HCT116 (cell line): ENCODE measurements at regions not wholly inside any gene's neighbourhood (a gene's known extent, or its start where the extent isn't known, plus 50 kb on each side); places are given as distances from the start of the nearest gene placed in this dataset.

Source experiments
- ATAC-seq: fragments of 200-7000 bp; cut with Tn5 transposase; 2 replicates; pipeline ENCODE4 v1.9.1; 2020; ENCODE audit warnings: mild to moderate bottlenecking, moderate library complexity
- BruUV-seq: library from RNA; stranded (reverse); fragments of 400-500 nt; replicated peaks from 2 replicates; lab custom pipeline; 2021; lab: Mats Ljungman, UMichigan
- CTCF ChIA-PET: fragments of 300-600 bp; sonication (Branson Sonifier 250); formaldehyde crosslinking; loops from one replicate; lab custom pipeline; 2021; ENCODE audit warnings: antibody characterized with exemption; lab: Charles Lee
- POLR2A ChIA-PET: fragments of 300-600, 350-600 bp; sonication (Branson Sonifier 250); formaldehyde crosslinking; loops from one replicate; lab custom pipeline; 2021; ENCODE audit warnings: antibody characterized with exemption; lab: Charles Lee
- RAD21 ChIA-PET, 2 experiments: fragments of 300-600 bp; sonication (Branson Sonifier 250); formaldehyde crosslinking; loops; one replicate each; lab custom pipeline; 2023; ENCODE audit warnings: low total read pairs in 2 of 2; ENCODE audit not compliant: uncharacterized antibody in 2 of 2, unreplicated experiment in 2 of 2, low non-redundant PET in 1 of 2; lab: Charles Lee
- DNase-seq: peaks from one replicate; pipeline ENCODE4 v3.0.0-alpha.2; 2010; ENCODE audit warnings: low read depth, low spot score
- H2AFZ ChIP-seq: fragments of 200-600 bp; shearing (Covaris generic), sonication (generic); 2 replicates; pipeline ENCODE4 v1.6.1; 2017; ENCODE audit warnings: low read depth, mixed run types, mixed read lengths, antibody characterized with exemption, low read length; ENCODE audit not compliant: poor library complexity, severe bottlenecking
- H3K27ac ChIP-seq: 2 replicates; pipeline ENCODE4 v1.5.1; 2012; ENCODE audit warnings: low read depth, low read length
- H3K27me3 ChIP-seq: fragments of 200-600 bp; sonication (generic); 2 replicates; pipeline ENCODE4 v1.6.1; 2016; ENCODE audit warnings: mixed run types, low read length, mixed read lengths; ENCODE audit not compliant: insufficient read depth
- H3K36me3 ChIP-seq, 2 experiments: fragments of 200-500 bp in 1 of 2; fragments of 200-600 bp in 1 of 2; sonication (Bioruptor generic) in 1 of 2; sonication (generic) in 1 of 2; 2 replicates each; pipeline versions ENCODE4 v1.5.1 to v1.6.1; 2014 to 2016; ENCODE audit warnings: low read length in 2 of 2, inconsistent platforms in 1 of 2, mixed read lengths in 1 of 2, mixed run types in 1 of 2; ENCODE audit not compliant: insufficient read depth in 2 of 2, control insufficient read depth in 1 of 2
- H3K4me1 ChIP-seq, 2 experiments: fragments of 200-600 bp in 1 of 2; sonication (generic) in 1 of 2; 2 replicates each; pipeline versions ENCODE4 v1.5.1 to v1.6.1; 2012 to 2017; ENCODE audit warnings: low read length in 2 of 2, inconsistent platforms in 1 of 2, mild to moderate bottlenecking in 1 of 2, mixed read lengths in 1 of 2, mixed run types in 1 of 2, moderate library complexity in 1 of 2; ENCODE audit not compliant: insufficient read depth in 2 of 2, control insufficient read depth in 1 of 2
- H3K4me2 ChIP-seq: fragments of 200-600 bp; sonication (generic); 2 replicates; pipeline ENCODE4 v1.6.1; 2017; ENCODE audit warnings: mixed run types, low read length, mixed read lengths
- H3K4me3 ChIP-seq, 2 experiments: fragments of 200-600 bp in 1 of 2; sonication (generic) in 1 of 2; replicated peaks in 1 of 2; 2 replicates each; pipeline ENCODE4 v1.5.1; 2011 to 2016; ENCODE audit warnings: low read length in 2 of 2, control low read depth in 1 of 2, low read depth in 1 of 2, mild to moderate bottlenecking in 1 of 2, mixed read lengths in 1 of 2, mixed run types in 1 of 2
- H3K79me2 ChIP-seq: fragments of 200-600 bp; sonication (generic); 2 replicates; pipeline ENCODE4 v1.6.1; 2017; ENCODE audit warnings: mild to moderate bottlenecking, mixed run types, low read length, moderate library complexity, mixed read lengths; ENCODE audit not compliant: insufficient read depth
- H3K9ac ChIP-seq: fragments of 200-600 bp; sonication (generic); 2 replicates; pipeline ENCODE4 v1.6.1; 2016; ENCODE audit warnings: low read length, mixed read lengths
- H3K9me2 ChIP-seq: fragments of 200-600 bp; sonication (generic), shearing (Covaris generic); 2 replicates; pipeline ENCODE4 v1.6.1; 2017; ENCODE audit warnings: mixed run types, mild to moderate bottlenecking, moderate library complexity; ENCODE audit not compliant: insufficient read depth
- H3K9me3 ChIP-seq, 2 experiments: fragments of 200-500 bp in 1 of 2; fragments of 200-600 bp in 1 of 2; sonication (Bioruptor generic) in 1 of 2; sonication (generic) in 1 of 2; 2 replicates each; pipeline ENCODE4 v1.6.1; 2014 to 2017; ENCODE audit warnings: low read length in 2 of 2, mixed read lengths in 2 of 2, inconsistent platforms in 1 of 2, low read depth in 1 of 2, mild to moderate bottlenecking in 1 of 2, mixed run types in 1 of 2, moderate library complexity in 1 of 2; ENCODE audit not compliant: control insufficient read depth in 1 of 2, insufficient read depth in 1 of 2
- H4K20me1 ChIP-seq: fragments of 200-600 bp; sonication (generic), shearing (Covaris generic); 2 replicates; pipeline ENCODE4 v1.6.1; 2017; ENCODE audit warnings: mixed run types, mild to moderate bottlenecking, moderate library complexity; ENCODE audit not compliant: insufficient read depth
- ATF3 ChIP-seq: IDR thresholded peaks from 2 replicates; pipeline ENCODE4 v1.6.1; 2012
- CBX3 ChIP-seq: IDR thresholded peaks from 2 replicates; pipeline ENCODE4 v1.6.1; 2012; ENCODE audit warnings: low read depth
- CEBPB ChIP-seq: IDR thresholded peaks from 2 replicates; pipeline ENCODE4 v1.6.1; 2012; ENCODE audit warnings: low read depth
- EZH2 ChIP-seq: fragments of 200-600 bp; sonication (generic); IDR thresholded peaks from 2 replicates; pipeline ENCODE4 v1.6.1; 2017; ENCODE audit warnings: antibody characterized with exemption, mixed run types
- FOSL1 ChIP-seq: IDR thresholded peaks from 2 replicates; pipeline ENCODE4 v1.6.1; 2012; ENCODE audit warnings: low read depth
- POLR2A ChIP-seq: IDR thresholded peaks from 2 replicates; pipeline ENCODE4 v1.7.0; 2011; ENCODE audit warnings: borderline replicate concordance; ENCODE audit not compliant: insufficient read depth, insufficient read length; ENCODE audit errors: extremely low read depth
- RAD21 ChIP-seq: IDR thresholded peaks from 2 replicates; pipeline ENCODE4 v1.6.1; 2012; ENCODE audit warnings: low read depth, mild to moderate bottlenecking
- REST ChIP-seq: IDR thresholded peaks from 2 replicates; pipeline ENCODE4 v1.6.1; 2012; ENCODE audit warnings: low read depth
- SIN3A ChIP-seq: IDR thresholded peaks from 2 replicates; pipeline ENCODE4 v1.6.1; 2012; ENCODE audit warnings: low read depth
- SRF ChIP-seq: IDR thresholded peaks from 2 replicates; pipeline ENCODE4 v1.6.1; 2012; ENCODE audit warnings: low read depth
- TCF7L2 ChIP-seq: IDR thresholded peaks from 2 replicates; pipeline ENCODE4 v1.7.0; 2011; ENCODE audit warnings: borderline replicate concordance, inconsistent platforms; ENCODE audit not compliant: insufficient read depth, insufficient read length; ENCODE audit errors: extremely low read depth
- ZFX ChIP-seq: fragments of 450-650 bp; IDR thresholded peaks from 2 replicates; pipeline ENCODE4 v1.6.1; 2017
- intact Hi-C: fragments of 100-400 bp; cut with micrococcal nuclease; formaldehyde crosslinking; loops from 2 replicates; pipeline ENCODE4 v1.10.0; 2022
- TF ChIP-seq, protein P1 (sequence below), 3 experiments: fragments of 200-600 bp in 1 of 3; sonication (generic) in 1 of 3; IDR thresholded peaks in 2 of 3; conservative IDR thresholded peaks in 1 of 3; 2 replicates each; pipeline ENCODE4 v1.5.1; 2012 to 2017; ENCODE audit warnings: low read depth in 2 of 3, low read length in 2 of 3, antibody characterized with exemption in 1 of 3, borderline replicate concordance in 1 of 3, control low read depth in 1 of 3, mild to moderate bottlenecking in 1 of 3, mixed read lengths in 1 of 3, mixed run types in 1 of 3, moderate library complexity in 1 of 3; ENCODE audit not compliant: insufficient read depth in 1 of 3

- ChIA-PET RAD21 (no interaction called here), POLR2A (no interaction called here), CTCF (no interaction called here)
- Histone ChIP-seq H3K9ac (no peak overlapping the region), H3K36me3 (no peaks in the 10 kb centered on the region), H3K79me2 (no peaks in the 10 kb centered on the region), H3K4me1 (peaks cover 32 to 39% of the 10 kb centered on the region in 2 experiments), H3K27ac (no peak overlapping the region), H3K9me3 (no peaks in the 10 kb centered on the region), H3K27me3 (no peaks in the 10 kb centered on the region), H2AFZ (no peak overlapping the region), H3K9me2 (no peaks in the 10 kb centered on the region), H3K4me2 (no peak overlapping the region), H4K20me1 (no peaks in the 10 kb centered on the region), H3K4me3 (no peak overlapping the region)
- TF ChIP-seq TCF7L2, result no peak
- no peak for TF ChIP-seq SIN3A
- no peak for TF ChIP-seq CBX3
- TF ChIP-seq RAD21, result no peak
- no peak for TF ChIP-seq CEBPB
- TF ChIP-seq ATF3, result no peak
- TF ChIP-seq, protein P1, sequence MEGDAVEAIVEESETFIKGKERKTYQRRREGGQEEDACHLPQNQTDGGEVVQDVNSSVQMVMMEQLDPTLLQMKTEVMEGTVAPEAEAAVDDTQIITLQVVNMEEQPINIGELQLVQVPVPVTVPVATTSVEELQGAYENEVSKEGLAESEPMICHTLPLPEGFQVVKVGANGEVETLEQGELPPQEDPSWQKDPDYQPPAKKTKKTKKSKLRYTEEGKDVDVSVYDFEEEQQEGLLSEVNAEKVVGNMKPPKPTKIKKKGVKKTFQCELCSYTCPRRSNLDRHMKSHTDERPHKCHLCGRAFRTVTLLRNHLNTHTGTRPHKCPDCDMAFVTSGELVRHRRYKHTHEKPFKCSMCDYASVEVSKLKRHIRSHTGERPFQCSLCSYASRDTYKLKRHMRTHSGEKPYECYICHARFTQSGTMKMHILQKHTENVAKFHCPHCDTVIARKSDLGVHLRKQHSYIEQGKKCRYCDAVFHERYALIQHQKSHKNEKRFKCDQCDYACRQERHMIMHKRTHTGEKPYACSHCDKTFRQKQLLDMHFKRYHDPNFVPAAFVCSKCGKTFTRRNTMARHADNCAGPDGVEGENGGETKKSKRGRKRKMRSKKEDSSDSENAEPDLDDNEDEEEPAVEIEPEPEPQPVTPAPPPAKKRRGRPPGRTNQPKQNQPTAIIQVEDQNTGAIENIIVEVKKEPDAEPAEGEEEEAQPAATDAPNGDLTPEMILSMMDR (IDR thresholded peaks at IDR 0.05 in 2 of 3, conservative IDR thresholded peaks at IDR 0.05 in 1 of 3; ENCODE audit: borderline replicate concordance in 1 of 3, insufficient read depth in 1 of 3, low read depth in 2 of 3, low read length in 2 of 3), result no peak
- TF ChIP-seq ZFX, result no peak
- TF ChIP-seq POLR2A, result no peak
- TF ChIP-seq SRF, result no peak
- no peak for TF ChIP-seq FOSL1
- TF ChIP-seq EZH2, result no peak
- no peak for TF ChIP-seq REST
- BruUV-seq, result no TSS peak
- no peak for DNase-seq
- intact Hi-C loops, result loop anchor here (5.0 kb wide), 1 partner anchor 73 kb away; no protein-coding TSS in a partner anchor
- no peak for ATAC-seq
Observed at GRCh38 chr14:61174987-61175386, 106.2 kb downstream of the TMEM30B start.
